ENCODE measurements at regions not wholly inside any gene's neighbourhood (a gene's known extent, or its start where the extent isn't known, plus 50 kb on each side); places are given as distances from the start of the nearest gene placed in this dataset.
A peak's percentile ranks its signal among the peaks of the same experiment; 100 is the strongest.

DNA sequence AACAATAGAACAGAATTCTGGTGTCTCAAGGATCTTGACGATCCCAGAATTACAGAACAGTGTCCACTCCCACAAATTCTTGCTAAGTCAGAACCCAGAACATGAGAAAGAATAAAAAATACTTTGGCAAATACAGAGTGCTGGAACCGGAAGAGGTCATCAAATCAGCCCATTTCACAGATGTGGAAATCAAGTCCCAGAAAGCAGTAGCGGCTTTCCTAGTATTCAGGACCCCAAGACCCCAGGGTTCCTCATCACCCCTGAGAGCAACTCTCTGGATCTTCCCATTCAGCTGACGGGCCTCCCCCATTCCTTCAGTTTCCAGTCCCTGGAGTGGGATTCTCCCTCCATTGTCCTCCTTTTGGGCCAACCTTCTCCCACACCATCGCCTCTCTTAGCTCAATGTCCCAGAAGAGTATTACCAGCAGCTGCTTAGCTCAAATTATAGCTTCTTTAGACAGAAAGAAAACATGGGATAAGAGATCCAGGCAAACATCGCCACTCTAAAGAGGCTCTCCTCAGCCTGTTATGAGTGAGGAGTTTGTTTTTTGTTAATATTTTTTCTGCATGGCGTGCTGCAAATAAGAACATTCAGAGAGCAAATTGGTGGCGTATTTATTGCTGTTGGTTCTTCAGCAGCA lies 268.3 kb downstream of the MN1 start:
- no peak for DNase-seq (ENCODE audit: low read depth in 1 of 2, low spot score in 1 of 2)
- TF ChIP-seq JUND (IDR thresholded peaks at IDR 0.05; ENCODE audit: low read depth), result no peak
- in situ Hi-C loops (cut with HindIII; ENCODE audit: low pct_unique_long_range_greater_than_20kb, low sequenced_read_pairs), result no loop called here

DNA sequence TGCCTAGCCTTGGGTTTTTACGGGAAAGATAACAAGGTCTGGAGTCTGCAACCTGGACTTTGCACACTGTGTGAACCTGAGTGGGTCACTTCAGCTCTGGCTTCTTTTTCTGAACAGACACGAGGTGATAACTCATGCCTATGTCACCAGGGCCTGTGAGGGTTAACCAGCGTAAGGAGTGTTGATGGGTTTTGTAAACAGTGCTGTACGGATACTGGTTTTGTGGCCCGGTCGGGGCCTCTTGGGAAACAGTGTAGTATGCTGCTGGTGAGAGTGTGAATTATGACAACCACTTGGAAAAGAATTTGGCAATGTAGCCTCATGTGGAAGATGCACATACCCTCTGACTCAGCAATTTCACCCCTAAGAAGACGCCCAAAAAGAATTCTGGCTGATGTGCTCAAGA lies 266.8 kb downstream of the MN1 start:
- in situ Hi-C loops (cut with HindIII; ENCODE audit: low pct_unique_long_range_greater_than_20kb, low sequenced_read_pairs), result no loop called here
- TF ChIP-seq JUND (IDR thresholded peaks at IDR 0.05; ENCODE audit: low read depth), result no peak
- DNase-seq (ENCODE audit: low read depth in 1 of 2, low spot score in 1 of 2), result no peak

- no peak for DNase-seq (ENCODE audit: low read depth in 1 of 2, low spot score in 1 of 2)
- in situ Hi-C loops (cut with HindIII; ENCODE audit: low pct_unique_long_range_greater_than_20kb, low sequenced_read_pairs), result no loop called here
- no peak for TF ChIP-seq JUND (IDR thresholded peaks at IDR 0.05; ENCODE audit: low read depth)
Measured at GRCh38 chr22:27535452-27535851, 266.1 kb downstream of the MN1 start.

DNA sequence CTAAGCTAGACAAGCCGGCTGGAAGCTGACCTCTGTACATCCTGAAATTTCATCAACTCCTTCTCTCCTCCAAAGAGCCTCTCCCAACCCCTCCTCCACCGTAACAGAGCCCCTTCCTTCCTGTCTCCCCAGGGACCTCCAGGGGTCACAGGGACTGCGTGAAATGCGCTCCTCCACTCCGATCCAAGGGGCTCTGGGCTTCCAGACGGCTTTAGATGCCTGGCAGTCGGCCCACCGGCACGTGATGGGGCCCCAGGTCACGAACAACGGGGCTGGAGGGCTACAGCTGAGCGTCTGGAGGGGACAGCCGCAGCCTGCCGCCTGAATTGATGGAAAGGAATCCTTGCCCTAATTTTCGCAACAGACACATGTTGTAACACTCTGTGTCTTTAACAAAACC lies 264.1 kb downstream of the MN1 start:
- TF ChIP-seq JUND (IDR thresholded peaks at IDR 0.05; ENCODE audit: low read depth), result no peak
- no peak for DNase-seq (ENCODE audit: low read depth in 1 of 2, low spot score in 1 of 2)
- in situ Hi-C loops (cut with HindIII; ENCODE audit: low pct_unique_long_range_greater_than_20kb, low sequenced_read_pairs), result no loop called here

GRCh38 chr22:27538666-27539065 lies 262.9 kb downstream of the MN1 start:
- TF ChIP-seq JUND (IDR thresholded peaks at IDR 0.05; ENCODE audit: low read depth), result no peak
- in situ Hi-C loops (cut with HindIII; ENCODE audit: low pct_unique_long_range_greater_than_20kb, low sequenced_read_pairs), result no loop called here
- no peak for DNase-seq (ENCODE audit: low read depth in 1 of 2, low spot score in 1 of 2)

- in situ Hi-C loops (cut with HindIII; ENCODE audit: low pct_unique_long_range_greater_than_20kb, low sequenced_read_pairs), result no loop called here
- DNase-seq (ENCODE audit: low read depth in 1 of 2, low spot score in 1 of 2), result peak in 1 of 2 experiments; percentile 17
- no peak for TF ChIP-seq JUND (IDR thresholded peaks at IDR 0.05; ENCODE audit: low read depth)
Measured at GRCh38 chr22:27540247-27540646, 261.3 kb downstream of the MN1 start.

GRCh38 chr22:27540656-27541396 lies 260.7 kb downstream of the MN1 start:
- DNase-seq (ENCODE audit: low read depth in 1 of 2, low spot score in 1 of 2), result no peak
- in situ Hi-C loops (cut with HindIII; ENCODE audit: low pct_unique_long_range_greater_than_20kb, low sequenced_read_pairs), result no loop called here
- TF ChIP-seq JUND (IDR thresholded peaks at IDR 0.05; ENCODE audit: low read depth), result no peak

DNA sequence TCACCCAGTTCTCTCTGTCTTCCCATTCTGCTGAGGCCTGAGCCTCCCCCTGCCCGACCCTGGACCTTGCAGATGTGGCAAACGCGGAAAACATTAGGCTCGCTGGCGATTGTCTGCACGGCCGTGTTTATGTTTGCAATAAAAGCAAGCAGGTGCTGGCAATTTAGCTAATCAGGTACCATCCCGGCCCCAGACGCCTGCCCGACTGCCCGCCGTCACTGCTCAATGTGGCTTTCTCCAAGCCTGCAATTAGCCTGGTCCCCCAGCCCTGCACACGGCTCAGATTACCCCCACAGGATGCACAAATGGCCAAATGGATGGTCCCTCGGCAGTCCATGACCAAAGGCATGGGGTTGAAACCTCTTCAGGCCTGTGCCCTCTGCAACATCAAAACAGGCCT lies 259.7 kb downstream of the MN1 start:
- in situ Hi-C loops (cut with HindIII; ENCODE audit: low pct_unique_long_range_greater_than_20kb, low sequenced_read_pairs), result no loop called here
- no peak for TF ChIP-seq JUND (IDR thresholded peaks at IDR 0.05; ENCODE audit: low read depth)
- DNase-seq (ENCODE audit: low read depth in 1 of 2, low spot score in 1 of 2), result no peak

DNA sequence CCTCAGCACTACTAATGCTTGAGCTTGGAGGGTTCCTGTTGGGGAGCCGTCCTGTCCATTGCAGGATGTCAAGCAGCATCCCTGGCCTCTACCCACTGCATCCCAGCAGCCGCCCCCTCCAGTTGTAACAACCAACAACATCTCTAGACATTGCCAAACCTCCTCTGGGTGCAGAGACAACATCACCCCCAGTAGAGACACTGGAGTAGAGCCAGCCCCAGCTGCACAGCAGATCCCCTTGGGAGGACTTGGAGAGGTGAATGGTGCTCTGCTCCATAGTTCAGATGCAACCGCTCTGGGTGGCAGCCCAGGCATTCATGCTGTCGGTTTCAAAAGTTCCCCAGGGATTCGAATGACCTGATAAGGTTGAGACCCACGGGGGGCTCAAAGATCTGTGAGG lies 259.0 kb downstream of the MN1 start:
- in situ Hi-C loops (cut with HindIII; ENCODE audit: low pct_unique_long_range_greater_than_20kb, low sequenced_read_pairs), result no loop called here
- DNase-seq (ENCODE audit: low read depth in 1 of 2, low spot score in 1 of 2), result no peak
- TF ChIP-seq JUND (IDR thresholded peaks at IDR 0.05; ENCODE audit: low read depth), result no peak

GRCh38 chr22:27543460-27543859 lies 258.1 kb downstream of the MN1 start:
- TF ChIP-seq JUND (IDR thresholded peaks at IDR 0.05; ENCODE audit: low read depth), result no peak
- no peak for DNase-seq (ENCODE audit: low read depth in 1 of 2, low spot score in 1 of 2)
- in situ Hi-C loops (cut with HindIII; ENCODE audit: low pct_unique_long_range_greater_than_20kb, low sequenced_read_pairs), result no loop called here

DNA sequence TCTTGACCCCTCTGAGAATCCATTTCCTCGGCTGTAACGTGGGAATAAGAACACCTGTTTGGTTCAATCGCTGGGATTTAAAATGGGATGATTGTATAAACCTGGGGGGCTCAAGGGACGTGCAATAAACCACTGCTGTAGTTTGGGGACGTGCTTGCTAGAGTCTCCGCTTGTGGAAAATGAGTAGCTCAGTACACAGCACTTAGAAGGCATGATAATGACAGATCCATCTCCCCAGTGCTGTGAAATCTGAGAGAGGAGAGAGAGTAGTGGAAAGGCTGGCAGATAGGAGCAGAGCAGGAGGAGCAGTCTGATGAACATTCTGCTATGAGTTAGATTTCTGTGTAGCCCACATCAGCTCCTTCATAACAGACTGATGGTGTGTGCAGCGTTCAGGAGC lies 256.5 kb downstream of the MN1 start:
- TF ChIP-seq JUND (IDR thresholded peaks at IDR 0.05; ENCODE audit: low read depth), result no peak
- in situ Hi-C loops (cut with HindIII; ENCODE audit: low pct_unique_long_range_greater_than_20kb, low sequenced_read_pairs), result no loop called here
- no peak for DNase-seq (ENCODE audit: low read depth in 1 of 2, low spot score in 1 of 2)

DNA sequence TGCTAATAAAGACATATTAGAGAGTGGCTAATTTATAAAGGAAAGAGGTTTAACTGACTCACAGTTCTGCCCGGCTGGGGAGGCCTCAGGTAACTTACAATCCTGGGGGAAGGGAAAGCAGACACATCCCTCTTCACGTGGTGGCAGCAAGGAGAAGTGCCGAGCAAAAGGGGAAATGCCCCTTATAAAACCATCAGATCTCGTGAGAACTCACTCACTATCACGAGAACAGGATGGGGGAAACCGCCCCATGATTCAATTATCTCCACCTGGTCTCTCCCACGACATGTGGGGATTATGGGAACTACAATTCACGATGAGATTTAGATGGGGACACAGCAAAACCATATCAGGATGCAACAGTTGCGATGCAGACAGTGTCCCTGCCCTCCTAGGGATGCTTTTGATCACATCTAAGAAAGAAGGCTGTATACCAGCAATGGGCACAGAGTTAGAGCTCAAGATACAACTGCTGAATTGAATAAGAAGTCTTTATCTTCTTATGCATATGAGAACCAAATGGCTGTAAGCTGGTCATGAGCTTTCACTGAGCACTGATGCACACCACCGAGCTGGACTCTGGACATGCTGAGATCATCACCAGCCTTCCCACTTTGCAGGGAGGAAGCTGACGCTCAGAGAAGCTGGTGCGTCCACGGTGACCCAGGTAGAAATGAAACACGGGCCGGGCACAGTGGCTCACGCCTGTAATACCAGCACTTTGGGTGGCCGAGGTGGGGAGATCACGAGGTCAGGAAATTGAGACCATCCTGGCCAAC lies 255.2 kb downstream of the MN1 start:
- in situ Hi-C loops (cut with HindIII; ENCODE audit: low pct_unique_long_range_greater_than_20kb, low sequenced_read_pairs), result no loop called here
- DNase-seq (ENCODE audit: low read depth in 1 of 2, low spot score in 1 of 2), result no peak

GRCh38 chr22:27551402-27551801 lies 250.2 kb downstream of the MN1 start:
- DNase-seq (ENCODE audit: low read depth in 1 of 2, low spot score in 1 of 2), result no peak
- TF ChIP-seq JUND (IDR thresholded peaks at IDR 0.05; ENCODE audit: low read depth), result no peak
- in situ Hi-C loops (cut with HindIII; ENCODE audit: low pct_unique_long_range_greater_than_20kb, low sequenced_read_pairs), result no loop called here

More for the DNA sequence above, 255.2 kb downstream of the MN1 start:
- TF ChIP-seq JUND (IDR thresholded peaks at IDR 0.05; ENCODE audit: low read depth), result no peak
